ENCODE measurements at regions not wholly inside any gene's neighbourhood (a gene's known extent, or its start where the extent isn't known, plus 50 kb on each side); places are given as distances from the start of the nearest gene placed in this dataset.

GRCh38 chr16:73202161-73202729, 154.3 kb upstream of the ZFHX3 start:
- no peak for DNase-seq

- no peak for DNase-seq
Measured at GRCh38 chr16:73199214-73199613, 151.3 kb upstream of the ZFHX3 start.

GRCh38 chr16:73198481-73198880, 150.6 kb upstream of the ZFHX3 start:
- no peak for DNase-seq

GRCh38 chr16:73197598-73197997, 149.7 kb upstream of the ZFHX3 start:
- no peak for DNase-seq

GRCh38 chr16:73196670-73197069, 148.7 kb upstream of the ZFHX3 start:
- peak in 1 of 2 experiments; percentile 43 for DNase-seq

GRCh38 chr16:73193464-73193863, 145.5 kb upstream of the ZFHX3 start:
- DNase-seq = no peak

- DNase-seq = no peak
Measured at GRCh38 chr16:73192232-73192894, 144.4 kb upstream of the ZFHX3 start.

GRCh38 chr16:73191660-73192046, 143.7 kb upstream of the ZFHX3 start:
- no peak for DNase-seq

- DNase-seq = no peak
Measured at GRCh38 chr16:73190688-73191659, 143.0 kb upstream of the ZFHX3 start.

GRCh38 chr16:73190256-73190655, 142.3 kb upstream of the ZFHX3 start:
- no peak for DNase-seq

- DNase-seq = no peak
Measured at GRCh38 chr16:73189136-73189535, 141.2 kb upstream of the ZFHX3 start.

GRCh38 chr16:73186752-73187601, 139.0 kb upstream of the ZFHX3 start:
- DNase-seq = no peak

- no peak for DNase-seq
Measured at GRCh38 chr16:73185737-73186136, 137.8 kb upstream of the ZFHX3 start.

- no peak for DNase-seq
Measured at GRCh38 chr16:73183611-73184092, 135.7 kb upstream of the ZFHX3 start.

GRCh38 chr16:73179705-73180331, 131.9 kb upstream of the ZFHX3 start:
- peak in 1 of 2 experiments; percentile 50 for DNase-seq

- no peak for DNase-seq
Measured at GRCh38 chr16:73177729-73178295, 129.9 kb upstream of the ZFHX3 start.

GRCh38 chr16:73176577-73177013, 128.7 kb upstream of the ZFHX3 start:
- no peak for DNase-seq

- DNase-seq = no peak
Measured at GRCh38 chr16:73172973-73173709, 125.2 kb upstream of the ZFHX3 start.

GRCh38 chr16:73172241-73172972, 124.5 kb upstream of the ZFHX3 start:
- DNase-seq = peak in 1 of 2 experiments; percentile 42

- no peak for DNase-seq
Measured at GRCh38 chr16:73171901-73172240, 123.9 kb upstream of the ZFHX3 start.
